HG03457 (cell line): ENCODE measurements at regions not wholly inside any gene's neighbourhood (a gene's known extent, or its start where the extent isn't known, plus 50 kb on each side); places are given as distances from the start of the nearest gene placed in this dataset.

Experiments
- ATAC-seq: cut with Tn5 transposase; IDR thresholded peaks from one replicate; pipeline ENCODE4 v1.9.1; 2021; ENCODE audit warnings: moderate number of reproducible peaks; ENCODE audit not compliant: unreplicated experiment

DNA sequence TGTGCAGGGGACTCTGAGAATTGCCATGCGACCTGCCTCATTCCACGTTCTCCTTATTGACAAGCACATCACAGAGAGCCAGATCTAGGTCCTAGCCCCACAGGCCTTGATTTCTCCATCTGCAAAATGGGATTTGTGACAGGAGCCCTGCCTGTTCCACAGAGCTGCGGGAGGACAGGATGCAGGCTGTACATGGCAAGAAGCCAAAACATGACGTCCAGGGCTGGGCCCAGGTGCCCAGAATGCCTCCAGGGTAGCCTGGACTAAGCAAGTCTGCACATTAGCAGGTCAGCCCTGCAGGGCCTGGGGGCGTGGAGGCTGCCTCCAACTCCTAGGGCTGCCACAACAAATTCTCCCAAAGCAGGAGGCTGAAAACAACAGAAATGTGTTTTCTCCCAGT is 235.7 kb upstream of the SDK2 start:
- ATAC-seq, result no peak

DNA sequence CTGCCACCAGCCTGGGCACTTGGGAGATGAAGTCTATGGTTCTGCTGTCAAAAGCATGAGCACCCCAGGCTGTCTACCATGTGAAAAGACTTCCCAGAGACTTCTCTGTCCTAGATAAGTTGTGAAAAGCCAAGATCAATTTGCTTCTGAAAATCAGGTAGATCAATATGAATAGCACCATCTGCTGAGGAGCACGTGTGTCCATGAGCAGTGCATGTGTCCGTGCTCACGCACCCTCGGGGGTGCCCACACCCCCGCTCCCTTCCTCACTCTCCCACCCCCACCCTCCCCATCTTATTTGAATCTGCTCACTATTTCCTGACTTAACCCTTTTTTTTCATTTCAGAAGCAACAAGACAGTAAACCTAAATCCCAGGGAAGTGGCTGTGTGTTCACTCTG is 238.3 kb upstream of the SDK2 start:
- ATAC-seq, result no peak

DNA sequence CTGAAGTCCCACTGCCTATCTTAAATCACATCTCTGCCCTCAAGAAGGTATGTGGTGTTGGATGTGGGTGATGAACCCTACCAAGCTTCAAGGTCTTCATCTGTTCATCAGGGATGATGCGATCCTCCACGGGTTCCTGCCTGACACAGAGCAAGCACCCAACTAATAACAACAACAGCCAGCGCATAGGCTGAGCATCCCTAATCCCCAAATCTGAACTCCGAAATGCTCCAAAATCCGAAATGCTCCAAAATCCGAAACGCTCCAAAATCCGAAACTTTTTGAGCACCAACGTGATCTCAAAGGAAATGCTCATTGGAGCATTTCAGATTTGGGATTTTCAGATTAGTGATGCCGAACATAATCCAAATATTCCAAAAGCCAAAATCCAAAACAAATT is 238.9 kb upstream of the SDK2 start:
- no peak for ATAC-seq

DNA sequence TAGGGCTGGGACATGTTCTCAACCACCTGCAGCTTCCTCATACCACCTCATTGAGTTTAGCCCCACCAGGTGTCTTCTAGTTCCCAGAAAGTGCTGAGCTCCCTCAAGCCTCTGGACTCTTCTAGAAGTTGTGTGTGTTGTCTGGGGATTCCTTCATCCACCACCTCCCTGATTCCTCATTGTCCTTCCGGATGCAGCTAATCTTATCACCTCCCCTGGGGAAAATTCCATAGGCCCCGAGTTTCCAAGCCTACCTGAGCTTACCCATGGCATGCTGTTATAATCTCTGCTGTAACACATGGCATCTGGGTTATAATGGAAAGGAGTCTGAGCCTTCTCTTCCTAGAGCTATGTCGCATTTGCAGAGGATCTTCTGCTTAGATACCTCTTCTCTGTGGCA is 243.5 kb upstream of the SDK2 start:
- no peak for ATAC-seq

DNA sequence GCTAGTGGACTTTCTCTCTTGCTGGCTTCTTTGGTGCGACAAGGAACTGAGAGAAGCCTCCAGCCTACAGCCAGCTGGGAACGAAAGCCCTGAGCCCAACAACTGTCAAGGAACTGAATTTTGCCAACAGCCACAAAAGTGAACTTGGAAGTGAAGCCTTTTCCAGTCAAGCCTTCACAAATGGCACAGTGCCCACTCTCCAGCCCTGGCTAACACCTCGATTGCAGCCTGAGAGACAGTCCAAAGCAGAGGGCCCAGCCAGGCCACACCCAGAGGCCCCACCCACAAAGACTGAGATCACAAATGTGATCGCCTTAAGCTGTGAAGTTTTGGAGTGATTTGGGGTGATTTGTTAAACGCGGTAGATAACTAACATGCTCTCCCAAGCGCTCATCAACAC is 244.6 kb upstream of the SDK2 start:
- ATAC-seq, result no peak

DNA sequence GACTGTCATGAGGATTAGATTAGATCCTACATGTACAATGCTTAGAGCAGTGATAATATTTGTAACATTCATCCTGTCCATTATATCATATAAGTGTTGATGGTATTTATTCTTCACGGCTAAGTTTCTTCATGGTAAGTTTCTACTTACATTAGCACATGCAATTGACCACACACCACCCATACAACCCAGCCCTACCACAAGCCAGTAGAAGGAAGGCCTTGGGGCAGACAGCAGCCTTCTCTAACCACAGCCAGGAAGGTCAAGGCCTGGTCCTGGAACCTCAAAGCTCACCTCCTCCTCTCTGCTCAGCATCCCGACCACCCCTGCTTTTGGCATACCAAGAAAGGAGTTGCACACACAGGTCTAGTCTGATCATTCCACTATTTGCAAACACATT is 245.2 kb upstream of the SDK2 start:
- ATAC-seq, result no peak

DNA sequence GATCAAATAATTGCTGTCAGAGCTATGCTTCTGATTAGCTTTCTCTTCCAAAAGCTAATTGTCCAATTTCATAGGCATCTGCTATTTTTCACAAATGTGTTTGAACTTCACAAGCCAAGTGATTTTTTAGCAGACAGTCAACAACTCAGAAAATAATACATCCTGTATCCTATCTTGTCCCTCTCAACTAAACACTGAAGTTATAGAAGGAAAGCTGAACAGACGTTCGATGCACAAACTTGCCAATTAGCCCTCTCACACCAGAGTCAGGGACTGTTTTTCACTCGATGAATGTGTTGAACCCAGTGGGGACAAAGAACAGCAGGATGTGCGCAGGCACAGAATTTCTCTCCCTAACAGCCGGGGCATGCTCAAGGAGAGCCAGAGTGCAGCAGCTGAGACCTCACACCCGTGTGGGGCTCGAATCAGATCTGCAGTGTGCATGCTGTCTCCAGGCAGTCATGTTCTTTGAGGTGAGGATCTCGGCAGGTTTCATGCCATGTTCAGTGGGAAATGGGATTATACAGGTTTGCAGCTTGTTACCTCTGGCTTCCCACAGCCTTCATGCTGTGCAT is 246.7 kb upstream of the SDK2 start:
- no peak for ATAC-seq

- no peak for ATAC-seq
Measured at GRCh38 chr17:73895157-73895556, 250.9 kb upstream of the SDK2 start.

DNA sequence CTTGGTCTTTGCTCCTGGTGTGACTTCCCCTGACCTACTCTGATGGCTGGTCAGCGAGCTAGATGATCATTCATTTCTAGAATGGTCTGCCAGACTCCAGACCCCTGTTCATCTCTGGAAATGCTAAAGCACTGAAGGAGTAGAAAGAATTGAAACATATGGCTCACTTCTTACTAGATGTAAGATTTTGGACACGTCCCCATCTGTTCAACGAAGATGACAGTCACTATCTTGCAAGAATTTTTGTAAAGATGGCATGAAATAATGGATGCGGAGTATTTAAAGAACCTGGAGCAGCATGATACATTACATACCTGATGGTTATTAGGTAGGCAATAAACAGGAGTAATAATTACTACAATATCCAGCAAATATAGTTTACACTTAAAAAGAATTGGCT is 252.7 kb upstream of the SDK2 start:
- ATAC-seq, result no peak

DNA sequence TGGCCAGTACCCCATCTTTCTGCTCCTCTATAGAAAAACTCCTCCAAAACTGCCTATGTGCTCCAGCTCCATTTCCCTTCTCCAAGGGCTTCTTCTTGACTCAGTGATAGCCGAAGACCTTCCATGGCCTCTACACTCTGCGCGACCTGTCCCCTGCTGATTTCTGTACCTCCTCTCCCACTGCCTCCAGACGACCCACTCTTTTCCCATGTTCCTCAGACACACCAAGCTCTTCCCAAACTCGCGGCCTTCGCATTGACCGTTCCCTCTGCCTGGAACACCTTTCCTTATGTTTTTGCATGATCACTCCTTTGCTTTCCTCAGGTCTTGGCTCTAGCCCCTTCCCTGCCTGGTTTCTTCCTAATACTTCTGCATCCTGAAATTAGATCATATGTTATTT is 255.6 kb upstream of the SDK2 start:
- no peak for ATAC-seq

DNA sequence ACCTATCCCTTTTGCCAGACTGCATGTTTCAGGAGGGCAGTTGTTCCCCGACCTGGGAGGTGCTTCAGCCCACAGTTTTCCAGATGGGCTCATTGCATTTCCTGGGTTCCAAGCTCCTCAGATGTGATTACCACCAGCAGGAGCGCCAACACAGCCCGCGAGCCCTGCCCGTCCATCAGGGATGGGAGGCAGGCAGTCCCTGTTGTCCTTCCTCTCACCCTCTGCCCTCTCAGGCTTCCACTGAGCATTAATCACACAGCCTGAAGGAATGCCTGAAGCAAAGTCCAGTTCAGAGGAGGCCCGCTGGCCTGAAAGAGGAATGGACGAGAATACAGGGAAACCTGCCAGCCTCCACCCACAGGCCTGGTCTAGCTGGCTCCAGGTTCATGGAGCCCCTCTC is 256.3 kb upstream of the SDK2 start:
- no peak for ATAC-seq

GRCh38 chr17:73901249-73901648 is 257.0 kb upstream of the SDK2 start:
- ATAC-seq, result no peak

DNA sequence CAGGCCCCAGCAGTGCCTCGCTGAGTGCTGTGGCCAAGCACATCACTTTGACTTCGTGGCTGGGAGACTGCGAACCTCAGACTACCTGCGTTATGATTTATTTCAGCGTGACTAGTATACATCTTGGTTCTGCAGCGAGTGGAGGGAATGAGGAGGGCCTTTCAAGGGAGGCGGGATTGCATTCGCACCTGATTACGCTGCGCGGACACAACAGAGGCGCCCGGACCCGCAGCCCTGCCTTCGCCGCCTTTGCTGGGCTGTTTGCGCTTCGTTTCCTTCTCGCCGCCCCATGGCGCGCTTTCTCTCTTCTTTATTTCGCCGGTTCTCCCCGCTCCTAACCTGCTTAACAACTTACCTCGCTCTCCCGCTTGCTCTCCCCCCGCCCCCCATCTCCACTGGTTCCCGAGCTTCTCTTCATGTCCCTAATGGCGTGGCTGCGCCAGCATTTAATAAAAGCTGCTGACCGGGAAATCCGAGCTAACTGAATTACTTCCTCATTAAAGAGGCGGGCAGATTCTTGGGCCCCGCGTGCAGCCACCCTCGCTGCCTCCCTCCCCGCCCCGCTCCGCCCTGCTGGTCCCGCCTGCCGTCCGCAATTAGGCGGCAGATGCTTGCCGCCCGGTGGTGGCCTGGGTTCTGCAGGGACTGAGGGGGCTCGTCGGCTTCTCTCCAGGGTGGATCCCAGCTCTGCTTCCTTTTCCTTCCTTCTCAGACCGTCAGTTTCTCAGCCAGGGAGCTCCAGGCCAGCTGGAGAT is 257.6 kb upstream of the SDK2 start:
- no peak for ATAC-seq

- ATAC-seq, result no peak
Measured at GRCh38 chr17:73902416-73903181, 258.4 kb upstream of the SDK2 start.

GRCh38 chr17:73906896-73907870 is 262.9 kb upstream of the SDK2 start:
- ATAC-seq, result no peak

DNA sequence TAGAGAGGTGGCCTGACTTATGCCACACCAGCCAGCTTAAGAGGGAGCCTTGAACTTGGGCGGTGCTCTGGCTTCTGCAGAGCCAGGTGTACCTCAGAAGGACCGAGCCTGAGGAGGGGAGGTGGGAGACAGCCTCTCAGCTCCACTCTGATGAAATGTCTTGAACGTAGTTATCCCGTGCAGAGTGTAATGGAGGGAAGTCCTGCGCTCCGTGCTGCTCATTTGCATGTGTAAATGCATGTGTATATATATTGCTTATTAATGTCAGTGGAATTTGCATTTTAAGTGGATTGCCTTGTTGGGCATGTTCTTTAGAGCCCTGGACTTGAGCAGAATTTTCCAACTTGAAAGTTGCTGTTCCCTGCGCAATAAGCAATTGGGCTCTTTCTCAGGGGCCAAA is 264.9 kb upstream of the SDK2 start:
- ATAC-seq, result no peak

GRCh38 chr17:73910206-73910605 is 266.0 kb upstream of the SDK2 start:
- ATAC-seq, result no peak

DNA sequence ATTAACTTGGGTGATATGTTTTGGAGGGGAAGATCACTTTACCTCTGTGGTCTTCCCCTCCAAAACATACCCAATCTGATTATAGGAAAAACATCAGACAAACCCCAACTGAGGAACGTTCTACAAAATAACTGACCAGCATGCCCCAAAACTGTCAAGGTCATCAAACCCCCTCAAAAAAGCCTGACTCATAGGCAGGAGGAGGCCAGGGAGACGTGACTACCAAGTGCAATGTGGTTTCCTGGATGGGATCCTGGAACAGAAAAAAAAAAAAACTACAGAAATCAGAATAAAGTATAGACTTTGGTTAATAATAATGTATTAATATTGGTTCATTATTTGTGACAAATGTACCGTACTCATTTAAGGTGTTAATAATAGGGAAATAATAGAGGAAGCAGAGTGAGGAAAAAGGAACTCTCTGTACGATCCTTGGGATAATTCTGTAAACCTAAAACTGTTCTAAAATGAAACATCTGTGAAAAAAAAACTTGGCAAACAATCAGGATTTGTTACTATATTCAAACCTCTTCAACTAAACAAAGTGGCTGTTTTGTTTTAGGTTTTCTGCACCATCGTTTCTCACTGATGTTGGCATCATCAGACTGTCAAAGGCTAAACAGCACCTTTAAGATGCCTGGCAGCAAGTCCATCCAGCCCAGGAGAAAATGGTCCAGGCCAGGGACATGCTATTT is 266.7 kb upstream of the SDK2 start:
- no peak for ATAC-seq

DNA sequence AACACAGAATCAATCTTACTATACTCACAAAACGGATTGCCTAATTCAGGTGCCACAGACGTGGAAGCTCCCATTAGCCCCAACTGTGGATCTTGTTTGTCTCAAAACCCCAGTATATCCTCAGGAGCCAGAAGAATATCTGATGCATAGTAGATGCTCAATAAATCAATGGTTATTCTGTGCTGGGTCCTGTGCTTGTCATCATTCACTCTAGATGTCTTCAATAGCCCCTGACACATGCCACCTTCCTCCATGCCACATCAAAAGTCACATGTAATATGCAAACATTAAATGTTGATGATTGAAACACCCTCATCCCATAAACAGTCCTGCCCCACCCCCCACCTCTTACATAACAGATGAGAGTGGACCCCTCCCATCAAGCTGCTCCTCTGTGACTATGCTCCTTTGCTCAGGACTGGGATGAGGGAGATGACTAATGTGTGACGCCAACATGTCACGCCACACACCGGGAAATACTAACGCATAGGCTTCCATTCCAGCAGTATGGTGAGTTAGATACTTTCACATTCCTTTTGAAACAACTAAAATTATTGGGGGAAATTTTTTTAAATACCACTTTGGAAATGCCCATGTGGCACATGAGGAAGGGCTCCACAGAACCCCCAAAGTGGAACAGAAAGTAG is 267.6 kb upstream of the SDK2 start:
- ATAC-seq, result no peak

DNA sequence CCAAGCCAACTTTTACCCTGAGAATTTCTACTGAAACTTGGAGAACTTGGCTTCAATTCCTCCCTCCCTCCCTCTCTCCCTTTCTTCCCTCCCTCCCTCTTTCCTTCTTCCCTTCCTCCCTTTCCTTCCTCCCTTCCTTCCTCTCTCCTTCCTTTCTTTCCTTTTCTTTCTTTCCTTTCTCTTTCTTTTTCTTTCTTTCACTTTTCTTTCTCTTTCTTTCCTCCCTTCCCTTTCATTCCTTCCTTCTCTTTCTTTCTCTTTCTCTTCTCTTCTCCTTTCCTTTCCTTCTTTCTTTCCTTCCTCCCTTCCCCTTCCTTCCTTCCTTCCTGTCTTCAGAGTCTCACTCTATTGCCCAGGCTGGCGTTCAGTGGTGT is 268.1 kb upstream of the SDK2 start:
- ATAC-seq, result no peak
